ENCODE measurements at regions not wholly inside any gene's neighbourhood (a gene's known extent, or its start where the extent isn't known, plus 50 kb on each side); places are given as distances from the start of the nearest gene placed in this dataset.

DNA sequence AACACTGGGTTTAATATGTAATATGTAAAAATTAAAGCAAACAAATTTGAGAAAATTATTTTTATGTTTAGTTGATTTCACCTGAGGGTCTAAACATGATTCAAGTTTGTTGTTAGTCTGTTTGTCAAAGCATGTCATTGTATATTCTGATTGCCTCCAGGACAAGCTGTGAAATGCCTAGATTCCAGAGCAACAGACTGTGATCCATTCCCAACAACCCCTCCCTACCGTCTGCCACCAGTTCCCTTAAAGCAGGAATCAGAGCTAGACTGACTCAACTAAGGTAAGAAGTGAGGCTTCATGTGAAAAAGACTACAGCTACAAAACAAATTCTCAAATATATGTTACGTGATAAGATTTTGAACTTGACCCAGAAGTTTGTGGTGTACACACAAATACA lies 304.2 kb downstream of the RAB38 start:
- Histone ChIP-seq H3K27ac (ENCODE audit: low read depth, low read length) (no peak overlapping the region), H3K36me3 (ENCODE audit: control insufficient read depth in 2 of 3, insufficient read depth in 3 of 3, low read length in 3 of 3) (no peaks in the 10 kb centered on the region), H3K4me3 (ENCODE audit: low read length) (no peak overlapping the region), H3K4me1 (ENCODE audit: control insufficient read depth in 2 of 2, insufficient read depth in 2 of 2, low read length in 2 of 2) (no peaks in the 10 kb centered on the region), H3K27me3 (ENCODE audit: control insufficient read depth in 2 of 2, insufficient read depth in 2 of 2, low read length in 2 of 2) (no peaks in the 10 kb centered on the region), H3K9me3 (ENCODE audit: control insufficient read depth in 2 of 3, low read length in 3 of 3) (no peaks in the 10 kb centered on the region)
- H3K36me3 Mint-ChIP-seq = no peaks in the 10 kb centered on the region
- DNase-seq (no peak), ATAC-seq (no peak)
- H3K4me1 Mint-ChIP-seq = no peaks in the 10 kb centered on the region
- intact Hi-C loops (cut with micrococcal nuclease) = no loop called here
- ChIA-PET CTCF (no interaction called here), POLR2A (no interaction called here)
- H3K9me3 Mint-ChIP-seq = peaks cover 0 to 4% (median 0%) of the 10 kb centered on the region in 11 donors
- H3K27me3 Mint-ChIP-seq = peaks cover 0 to 8% (median 0%) of the 10 kb centered on the region in 5 donors
- H3K27ac Mint-ChIP-seq = no peak overlapping the region
- H3K4me3 Mint-ChIP-seq = no peak overlapping the region

DNA sequence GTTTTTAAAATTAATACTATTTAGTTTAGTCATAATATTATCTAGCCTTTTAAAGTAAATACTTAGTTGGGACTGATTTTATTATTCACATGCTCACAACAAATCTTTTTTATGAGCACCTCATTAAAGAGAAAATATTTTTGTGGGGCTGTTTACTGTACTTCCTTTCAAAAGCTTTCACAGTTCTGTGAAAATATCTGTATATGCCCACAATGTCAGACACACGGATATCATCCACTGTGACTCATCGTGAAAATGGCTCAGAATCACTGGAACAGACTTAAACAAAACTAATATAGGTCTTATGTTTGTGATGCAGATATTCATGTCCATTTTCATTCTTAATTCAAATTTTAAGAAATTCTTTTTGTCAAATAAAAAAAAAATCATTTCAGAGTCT lies 305.2 kb downstream of the RAB38 start:
- DNase-seq (no peak), ATAC-seq (no peak)
- H3K9me3 ChIP-seq (ENCODE audit: control insufficient read depth in 2 of 3, low read length in 3 of 3) = no peaks in the 10 kb centered on the region
- intact Hi-C loops (cut with micrococcal nuclease) = no loop called here
- Mint-ChIP-seq H3K36me3 (no peaks in the 10 kb centered on the region), H3K27me3 (peaks cover 0 to 4% (median 2%) of the 10 kb centered on the region in 5 donors), H3K9me3 (peaks cover 0 to 4% (median 0%) of the 10 kb centered on the region in 11 donors), H3K4me1 (no peaks in the 10 kb centered on the region), H3K27ac (no peak overlapping the region), H3K4me3 (no peak overlapping the region)
- no peak overlapping the region for H3K4me3 ChIP-seq (ENCODE audit: low read length)
- ChIA-PET POLR2A (no interaction called here), CTCF (no interaction called here)
- H3K27me3 ChIP-seq (ENCODE audit: control insufficient read depth in 2 of 2, insufficient read depth in 2 of 2, low read length in 2 of 2) = no peaks in the 10 kb centered on the region
- no peak overlapping the region for H3K27ac ChIP-seq (ENCODE audit: low read depth, low read length)
- no peaks in the 10 kb centered on the region for H3K36me3 ChIP-seq (ENCODE audit: control insufficient read depth in 2 of 3, insufficient read depth in 3 of 3, low read length in 3 of 3)
- H3K4me1 ChIP-seq (ENCODE audit: control insufficient read depth in 2 of 2, insufficient read depth in 2 of 2, low read length in 2 of 2) = no peaks in the 10 kb centered on the region

DNA sequence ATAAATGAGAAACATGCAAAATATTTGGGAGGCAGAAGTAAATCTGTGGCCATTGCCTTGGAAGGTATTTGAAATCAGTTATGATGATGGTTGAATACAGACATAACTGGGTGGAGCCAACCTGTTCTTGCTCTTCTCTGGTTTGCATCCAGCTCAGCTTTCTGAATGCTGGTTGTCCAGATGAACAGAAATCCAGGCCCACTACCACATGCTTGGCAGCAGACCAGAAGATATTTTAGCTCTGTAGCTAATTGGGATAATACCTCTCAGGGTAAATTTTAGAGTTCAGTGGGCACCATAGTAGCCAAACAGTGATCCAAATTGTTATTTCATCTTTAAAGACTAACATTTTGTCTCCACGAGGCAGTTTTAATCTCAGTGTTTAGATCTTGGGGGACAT lies 308.3 kb downstream of the RAB38 start:
- no peaks in the 10 kb centered on the region for H3K9me3 ChIP-seq (ENCODE audit: control insufficient read depth in 2 of 3, low read length in 3 of 3)
- H3K4me1 ChIP-seq (ENCODE audit: control insufficient read depth in 2 of 2, insufficient read depth in 2 of 2, low read length in 2 of 2) = no peaks in the 10 kb centered on the region
- ChIA-PET POLR2A (no interaction called here), CTCF (no interaction called here)
- no peak overlapping the region for H3K4me3 Mint-ChIP-seq
- H3K36me3 Mint-ChIP-seq = no peaks in the 10 kb centered on the region
- peaks cover 0 to 4% (median 0%) of the 10 kb centered on the region in 11 donors for H3K9me3 Mint-ChIP-seq
- no peak overlapping the region for H3K27ac Mint-ChIP-seq
- H3K27me3 ChIP-seq (ENCODE audit: control insufficient read depth in 2 of 2, insufficient read depth in 2 of 2, low read length in 2 of 2) = no peaks in the 10 kb centered on the region
- peaks cover 0 to 2% (median 0%) of the 10 kb centered on the region in 5 donors for H3K27me3 Mint-ChIP-seq
- H3K4me1 Mint-ChIP-seq = no peaks in the 10 kb centered on the region
- no peak for ATAC-seq
- no peak overlapping the region for H3K27ac ChIP-seq (ENCODE audit: low read depth, low read length)
- no peaks in the 10 kb centered on the region for H3K36me3 ChIP-seq (ENCODE audit: control insufficient read depth in 2 of 3, insufficient read depth in 3 of 3, low read length in 3 of 3)
- intact Hi-C loops (cut with micrococcal nuclease) = no loop called here
- H3K4me3 ChIP-seq (ENCODE audit: low read length) = no peak overlapping the region
- no peak for DNase-seq

GRCh38 chr11:87861030-87861429 lies 314.2 kb downstream of the RAB38 start:
- Mint-ChIP-seq H3K4me1 (no peaks in the 10 kb centered on the region), H3K4me3 (no peak overlapping the region), H3K9me3 (peaks cover 0 to 7% (median 0%) of the 10 kb centered on the region in 11 donors), H3K36me3 (no peaks in the 10 kb centered on the region), H3K27ac (no peak overlapping the region), H3K27me3 (peaks cover 0 to 3% (median 0%) of the 10 kb centered on the region in 5 donors)
- H3K9me3 ChIP-seq (ENCODE audit: control insufficient read depth in 2 of 3, low read length in 3 of 3) = no peaks in the 10 kb centered on the region
- ATAC-seq (no peak), DNase-seq (no peak)
- no peaks in the 10 kb centered on the region for H3K27me3 ChIP-seq (ENCODE audit: control insufficient read depth in 2 of 2, insufficient read depth in 2 of 2, low read length in 2 of 2)
- H3K27ac ChIP-seq (ENCODE audit: low read depth, low read length) = no peak overlapping the region
- ChIA-PET CTCF (no interaction called here), POLR2A (no interaction called here)
- intact Hi-C loops (cut with micrococcal nuclease) = no loop called here
- no peaks in the 10 kb centered on the region for H3K4me1 ChIP-seq (ENCODE audit: control insufficient read depth in 2 of 2, insufficient read depth in 2 of 2, low read length in 2 of 2)
- no peaks in the 10 kb centered on the region for H3K36me3 ChIP-seq (ENCODE audit: control insufficient read depth in 2 of 3, insufficient read depth in 3 of 3, low read length in 3 of 3)
- H3K4me3 ChIP-seq (ENCODE audit: low read length) = no peak overlapping the region

DNA sequence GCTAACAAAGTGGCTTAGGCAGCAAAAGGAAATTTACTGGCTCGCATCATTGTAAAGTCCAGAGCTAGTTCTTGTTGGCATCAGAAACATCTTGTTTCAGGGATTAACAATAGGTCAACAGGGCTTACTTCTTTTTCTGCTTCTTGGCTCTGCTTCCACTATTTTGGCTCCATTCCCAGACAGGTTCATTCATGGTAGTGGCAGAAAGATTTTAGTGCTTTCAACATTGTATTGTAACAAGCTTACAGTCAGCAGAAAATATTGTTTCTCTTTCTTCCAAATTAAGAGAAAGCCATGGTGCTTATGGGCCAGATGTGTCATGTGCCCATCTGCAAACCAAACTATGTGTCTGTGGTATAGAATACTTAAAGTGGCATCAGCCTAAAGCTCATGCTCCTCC lies 315.6 kb downstream of the RAB38 start:
- no peak overlapping the region for H3K27ac Mint-ChIP-seq
- no peaks in the 10 kb centered on the region for H3K27me3 ChIP-seq (ENCODE audit: control insufficient read depth in 2 of 2, insufficient read depth in 2 of 2, low read length in 2 of 2)
- H3K36me3 Mint-ChIP-seq = no peaks in the 10 kb centered on the region
- no peak overlapping the region for H3K4me3 ChIP-seq (ENCODE audit: low read length)
- H3K4me1 Mint-ChIP-seq = no peaks in the 10 kb centered on the region
- DNase-seq = no peak
- no peak overlapping the region for H3K4me3 Mint-ChIP-seq
- no peaks in the 10 kb centered on the region for H3K36me3 ChIP-seq (ENCODE audit: control insufficient read depth in 2 of 3, insufficient read depth in 3 of 3, low read length in 3 of 3)
- intact Hi-C loops (cut with micrococcal nuclease) = no loop called here
- H3K9me3 Mint-ChIP-seq = peaks cover 0 to 7% (median 0%) of the 10 kb centered on the region in 11 donors
- no peaks in the 10 kb centered on the region for H3K9me3 ChIP-seq (ENCODE audit: control insufficient read depth in 2 of 3, low read length in 3 of 3)
- no peaks in the 10 kb centered on the region for H3K4me1 ChIP-seq (ENCODE audit: control insufficient read depth in 2 of 2, insufficient read depth in 2 of 2, low read length in 2 of 2)
- CTCF ChIA-PET = no interaction called here
- ATAC-seq = no peak
- POLR2A ChIA-PET = no interaction called here
- no peak overlapping the region for H3K27ac ChIP-seq (ENCODE audit: low read depth, low read length)
- H3K27me3 Mint-ChIP-seq = peaks cover 0 to 3% (median 0%) of the 10 kb centered on the region in 5 donors

DNA sequence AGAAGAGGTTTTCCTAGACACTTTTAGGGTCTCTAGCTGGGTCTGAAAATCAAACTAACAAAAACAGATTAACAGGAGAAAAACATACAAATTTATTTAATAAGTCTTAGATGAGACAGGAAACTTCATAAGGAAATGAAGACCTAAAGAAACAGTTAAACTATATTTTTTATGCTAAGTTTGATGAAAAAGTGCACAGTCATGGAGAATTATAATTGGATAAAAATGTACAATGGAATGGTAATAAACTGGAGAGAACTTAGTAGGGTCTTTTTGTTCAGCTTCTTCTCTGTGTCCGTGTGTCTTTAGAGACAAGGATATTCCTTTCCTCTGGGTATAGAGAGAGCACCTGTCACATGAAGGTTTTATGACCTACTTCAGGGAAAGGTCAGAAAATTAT lies 323.4 kb downstream of the RAB38 start:
- Histone ChIP-seq H3K27ac (ENCODE audit: low read depth, low read length) (no peak overlapping the region), H3K4me3 (ENCODE audit: low read length) (no peak overlapping the region), H3K27me3 (ENCODE audit: control insufficient read depth in 2 of 2, insufficient read depth in 2 of 2, low read length in 2 of 2) (no peaks in the 10 kb centered on the region), H3K4me1 (ENCODE audit: control insufficient read depth in 2 of 2, insufficient read depth in 2 of 2, low read length in 2 of 2) (no peaks in the 10 kb centered on the region), H3K36me3 (ENCODE audit: control insufficient read depth in 2 of 3, insufficient read depth in 3 of 3, low read length in 3 of 3) (no peaks in the 10 kb centered on the region), H3K9me3 (ENCODE audit: control insufficient read depth in 2 of 3, low read length in 3 of 3) (no peaks in the 10 kb centered on the region)
- Mint-ChIP-seq H3K4me3 (no peak overlapping the region), H3K4me1 (no peaks in the 10 kb centered on the region), H3K27me3 (no peaks in the 10 kb centered on the region), H3K9me3 (peaks cover 0 to 9% (median 0%) of the 10 kb centered on the region in 11 donors), H3K27ac (no peak overlapping the region), H3K36me3 (no peaks in the 10 kb centered on the region)
- ATAC-seq = no peak
- no peak for DNase-seq
- CTCF ChIA-PET = no interaction called here
- POLR2A ChIA-PET = no interaction called here
- intact Hi-C loops (cut with micrococcal nuclease) = no loop called here

GRCh38 chr11:87851234-87851633 lies 324.0 kb downstream of the RAB38 start:
- H3K27ac Mint-ChIP-seq = no peak overlapping the region

More at GRCh38 chr11:87851234-87851633, 324.0 kb downstream of the RAB38 start:
- Histone ChIP-seq H3K4me3 (ENCODE audit: low read length) (no peak overlapping the region), H3K9me3 (ENCODE audit: control insufficient read depth in 2 of 3, low read length in 3 of 3) (no peaks in the 10 kb centered on the region), H3K4me1 (ENCODE audit: control insufficient read depth in 2 of 2, insufficient read depth in 2 of 2, low read length in 2 of 2) (no peaks in the 10 kb centered on the region), H3K27ac (ENCODE audit: low read depth, low read length) (no peak overlapping the region), H3K36me3 (ENCODE audit: control insufficient read depth in 2 of 3, insufficient read depth in 3 of 3, low read length in 3 of 3) (no peaks in the 10 kb centered on the region), H3K27me3 (ENCODE audit: control insufficient read depth in 2 of 2, insufficient read depth in 2 of 2, low read length in 2 of 2) (no peaks in the 10 kb centered on the region)
- H3K9me3 Mint-ChIP-seq = peaks cover 0 to 9% (median 0%) of the 10 kb centered on the region in 11 donors
- ChIA-PET POLR2A (no interaction called here), CTCF (no interaction called here)
- no peaks in the 10 kb centered on the region for H3K4me1 Mint-ChIP-seq
- no peaks in the 10 kb centered on the region for H3K36me3 Mint-ChIP-seq
- no peak for ATAC-seq
- intact Hi-C loops (cut with micrococcal nuclease) = no loop called here
- no peak for DNase-seq
- no peaks in the 10 kb centered on the region for H3K27me3 Mint-ChIP-seq
- H3K4me3 Mint-ChIP-seq = no peak overlapping the region
